ENCODE measurements at regions not wholly inside any gene's neighbourhood (a gene's known extent, or its start where the extent isn't known, plus 50 kb on each side); places are given as distances from the start of the nearest gene placed in this dataset.

DNA sequence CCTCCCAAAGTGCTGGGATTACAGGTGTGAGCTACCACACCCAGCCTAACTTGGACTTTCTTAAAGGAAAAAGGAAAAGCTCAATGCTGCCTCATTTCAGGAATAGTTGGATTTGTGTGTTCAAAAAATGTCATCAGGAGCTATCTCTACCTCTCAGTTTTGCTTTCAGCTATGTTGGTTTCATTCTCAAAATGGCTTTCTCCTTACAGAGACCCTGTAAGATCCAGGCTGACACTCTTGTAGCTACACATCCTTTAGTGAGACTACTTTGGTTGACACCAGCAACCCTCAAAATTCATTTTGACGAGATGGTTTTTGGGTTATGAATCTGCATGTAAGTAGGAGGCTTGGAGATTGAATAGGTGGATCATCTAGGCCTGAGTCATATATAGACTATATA lies 269.7 kb upstream of the SORCS1 start:
- CTCF ChIA-PET, result no interaction called here
- POLR2A ChIA-PET, result no interaction called here
- DNase-seq (ENCODE audit: low read depth, low spot score), result no peak
- no peak overlapping the region for H3K4me3 ChIP-seq (ENCODE audit: low read depth, low read length)
- TF ChIP-seq, protein P1, sequence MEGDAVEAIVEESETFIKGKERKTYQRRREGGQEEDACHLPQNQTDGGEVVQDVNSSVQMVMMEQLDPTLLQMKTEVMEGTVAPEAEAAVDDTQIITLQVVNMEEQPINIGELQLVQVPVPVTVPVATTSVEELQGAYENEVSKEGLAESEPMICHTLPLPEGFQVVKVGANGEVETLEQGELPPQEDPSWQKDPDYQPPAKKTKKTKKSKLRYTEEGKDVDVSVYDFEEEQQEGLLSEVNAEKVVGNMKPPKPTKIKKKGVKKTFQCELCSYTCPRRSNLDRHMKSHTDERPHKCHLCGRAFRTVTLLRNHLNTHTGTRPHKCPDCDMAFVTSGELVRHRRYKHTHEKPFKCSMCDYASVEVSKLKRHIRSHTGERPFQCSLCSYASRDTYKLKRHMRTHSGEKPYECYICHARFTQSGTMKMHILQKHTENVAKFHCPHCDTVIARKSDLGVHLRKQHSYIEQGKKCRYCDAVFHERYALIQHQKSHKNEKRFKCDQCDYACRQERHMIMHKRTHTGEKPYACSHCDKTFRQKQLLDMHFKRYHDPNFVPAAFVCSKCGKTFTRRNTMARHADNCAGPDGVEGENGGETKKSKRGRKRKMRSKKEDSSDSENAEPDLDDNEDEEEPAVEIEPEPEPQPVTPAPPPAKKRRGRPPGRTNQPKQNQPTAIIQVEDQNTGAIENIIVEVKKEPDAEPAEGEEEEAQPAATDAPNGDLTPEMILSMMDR (IDR thresholded peaks at IDR 0.05; ENCODE audit: insufficient read depth, low read length, missing control alignments), result no peak

DNA sequence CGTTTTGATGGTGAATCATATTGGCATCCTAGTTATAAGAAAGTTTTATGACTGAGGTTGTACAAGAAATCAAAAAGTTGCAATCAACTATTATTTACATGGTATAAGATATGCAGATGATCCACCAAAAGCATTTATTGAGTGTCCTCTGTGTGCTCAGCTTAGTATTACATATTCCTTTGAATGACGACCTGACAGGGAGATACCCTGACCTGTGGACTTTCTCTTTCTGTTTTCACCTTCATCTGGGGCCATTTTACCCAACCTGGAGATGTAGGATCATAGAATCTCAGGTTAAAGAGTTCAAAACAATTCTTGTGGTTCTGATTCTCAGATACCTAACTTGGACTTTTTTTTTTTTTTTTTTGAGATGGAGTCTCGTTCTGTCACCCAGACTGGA lies 269.1 kb upstream of the SORCS1 start:
- ChIA-PET POLR2A (no interaction called here), CTCF (no interaction called here)
- TF ChIP-seq, protein P1 (IDR thresholded peaks at IDR 0.05; ENCODE audit: insufficient read depth, low read length, missing control alignments), result no peak
- no peak overlapping the region for H3K4me3 ChIP-seq (ENCODE audit: low read depth, low read length)
- no peak for DNase-seq (ENCODE audit: low read depth, low spot score)

DNA sequence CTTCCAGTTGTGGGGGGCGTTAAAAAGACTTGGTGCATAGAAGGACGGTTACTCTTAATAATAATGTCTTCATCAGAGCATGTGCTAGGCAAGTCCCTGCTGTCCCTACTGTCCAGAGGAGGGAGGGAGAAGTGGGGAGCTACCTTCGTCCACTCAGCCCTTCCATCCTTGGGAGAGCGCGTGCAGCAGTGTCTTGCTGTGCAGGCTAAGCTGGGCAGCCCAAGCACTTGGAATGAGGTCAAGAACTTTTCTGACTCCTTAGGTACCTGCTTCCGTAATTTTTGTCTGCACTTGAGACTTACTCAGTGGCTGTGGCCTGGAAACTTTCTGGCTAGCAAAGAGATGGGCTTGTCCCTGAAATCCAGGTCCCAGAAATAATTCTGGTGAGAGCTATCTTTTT lies 265.9 kb upstream of the SORCS1 start:
- ChIA-PET POLR2A (no interaction called here), CTCF (interaction anchor here (1.7 kb wide), 1 partner anchor 21 kb away, joined by 4 read pairs; no protein-coding TSS in a partner anchor)
- DNase-seq (ENCODE audit: low read depth, low spot score), result no peak
- no peak overlapping the region for H3K4me3 ChIP-seq (ENCODE audit: low read depth, low read length)
- TF ChIP-seq, protein P1 (IDR thresholded peaks at IDR 0.05; ENCODE audit: insufficient read depth, low read length, missing control alignments), result no peak

DNA sequence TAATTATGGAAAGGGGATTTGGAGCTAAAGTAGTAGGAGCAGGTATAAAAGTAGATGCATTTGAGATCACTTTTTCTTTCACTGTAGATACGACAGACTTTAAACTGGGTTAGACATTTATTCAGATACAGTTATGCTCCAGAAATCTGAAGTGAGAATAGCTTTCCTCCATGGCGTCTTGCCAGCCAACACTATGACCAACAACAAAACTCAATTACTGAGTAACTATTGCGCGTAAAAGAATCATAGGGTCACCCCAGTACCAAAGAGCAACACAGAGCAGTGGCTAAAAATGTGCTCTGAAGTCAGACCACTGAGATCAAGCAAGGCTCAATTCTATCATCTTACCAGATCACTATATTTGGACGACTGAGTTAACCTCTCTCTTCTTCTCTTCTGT lies 262.5 kb upstream of the SORCS1 start:
- ChIA-PET POLR2A (no interaction called here), CTCF (no interaction called here)
- TF ChIP-seq, protein P1 (IDR thresholded peaks at IDR 0.05; ENCODE audit: insufficient read depth, low read length, missing control alignments), result no peak
- no peak for DNase-seq (ENCODE audit: low read depth, low spot score)
- no peak overlapping the region for H3K4me3 ChIP-seq (ENCODE audit: low read depth, low read length)

DNA sequence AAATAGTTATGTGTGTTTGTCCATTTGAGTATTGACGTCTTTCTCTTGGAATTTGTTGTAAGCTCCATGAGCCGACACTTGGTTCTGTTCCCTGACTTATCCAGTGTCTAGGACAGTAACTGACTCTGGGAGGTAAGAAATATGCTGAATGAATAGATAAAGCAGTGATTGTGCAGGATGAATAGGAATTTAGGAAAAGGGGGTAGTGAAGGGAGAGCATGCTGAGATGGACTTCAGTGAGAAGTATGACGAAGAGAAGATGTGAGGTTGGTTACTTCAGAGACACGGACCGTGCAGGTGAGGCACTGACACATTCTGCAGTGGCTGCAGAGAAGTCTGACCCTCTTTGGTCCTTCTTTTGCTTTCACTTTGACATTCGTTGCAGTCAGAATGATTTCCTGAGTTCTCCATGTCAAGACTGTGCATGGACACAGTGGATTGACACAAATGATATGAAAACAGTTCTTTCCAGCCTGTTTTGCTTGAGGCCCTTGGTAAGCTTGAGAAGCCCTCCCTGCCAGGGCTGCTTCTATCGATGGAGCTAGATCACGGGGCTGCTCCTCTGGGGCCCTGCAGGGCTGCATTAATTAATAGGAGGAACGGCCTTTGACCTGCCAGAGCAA lies 261.5 kb upstream of the SORCS1 start:
- no peak for DNase-seq (ENCODE audit: low read depth, low spot score)
- POLR2A ChIA-PET, result no interaction called here
- CTCF ChIA-PET, result no interaction called here
- TF ChIP-seq, protein P1 (IDR thresholded peaks at IDR 0.05; ENCODE audit: insufficient read depth, low read length, missing control alignments), result no peak
- H3K4me3 ChIP-seq (ENCODE audit: low read depth, low read length), result no peak overlapping the region

DNA sequence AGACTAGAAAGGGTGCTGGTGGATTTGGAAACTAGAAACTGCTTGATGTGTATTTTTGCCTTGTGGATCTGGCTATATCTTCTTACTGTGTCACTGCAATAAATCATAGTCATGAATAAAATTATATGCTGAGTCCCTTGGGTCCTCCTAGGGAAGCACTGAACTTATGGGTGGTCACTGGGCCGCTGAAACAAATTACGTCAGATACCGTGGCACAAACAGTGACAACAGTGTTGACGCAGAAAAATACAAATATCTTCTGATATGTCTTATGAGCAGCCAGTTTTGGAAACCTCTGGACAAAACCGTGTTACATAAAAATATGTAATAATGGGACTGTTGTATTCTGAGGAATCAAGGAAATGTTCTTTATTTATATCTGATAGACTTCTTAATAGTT lies 260.1 kb upstream of the SORCS1 start:
- POLR2A ChIA-PET, result no interaction called here
- DNase-seq (ENCODE audit: low read depth, low spot score), result no peak
- CTCF ChIA-PET, result no interaction called here
- TF ChIP-seq, protein P1 (IDR thresholded peaks at IDR 0.05; ENCODE audit: insufficient read depth, low read length, missing control alignments), result no peak
- no peak overlapping the region for H3K4me3 ChIP-seq (ENCODE audit: low read depth, low read length)

All from AG04449 (cell line).